K562 (cell line): ENCODE measurements at regions not wholly inside any gene's neighbourhood (a gene's known extent, or its start where the extent isn't known, plus 50 kb on each side); places are given as distances from the start of the nearest gene placed in this dataset.
A peak's percentile ranks its signal among the peaks of the same experiment; 100 is the strongest.

Experiments
- AFF1 ChIP-seq, 2 experiments: fragments of 450-650 bp; IDR thresholded peaks; 2 replicates each; pipeline ENCODE4 v1.6.1; 2018; ENCODE audit warnings: mild to moderate bottlenecking in 2 of 2, low read depth in 1 of 2; ENCODE audit not compliant: partially characterized antibody in 2 of 2
- ARID3A ChIP-seq: IDR thresholded peaks from 2 replicates; pipeline ENCODE4 v1.6.1; 2012; ENCODE audit warnings: low read depth, low read length, improper control_type of control experiment, borderline replicate concordance
- BRD4 ChIP-seq: fragments of 200-600 bp; sonication (generic); IDR thresholded peaks from 2 replicates; pipeline ENCODE4 v1.6.1; 2017; ENCODE audit warnings: inconsistent platforms
- E2F3 ChIP-seq: fragments of 250-450 bp; sonication (Bioruptor Pico); IDR thresholded peaks from 2 replicates; pipeline ENCODE4 v1.4.0; 2020; ENCODE audit warnings: mild to moderate bottlenecking
- ILF3 ChIP-seq: fragments of 450-650 bp; IDR thresholded peaks from 2 replicates; pipeline ENCODE4 v1.6.1; 2018; ENCODE audit warnings: antibody characterized with exemption, mild to moderate bottlenecking, moderate library complexity, borderline replicate concordance
- MNT ChIP-seq, 2 experiments: fragments of 450-650 bp; conservative IDR thresholded peaks; 2 replicates each; pipeline ENCODE4 v1.6.1; 2017; ENCODE audit warnings: mild to moderate bottlenecking in 2 of 2, moderate library complexity in 2 of 2
- MTA2 ChIP-seq: fragments of 450-650 bp; IDR thresholded peaks from 2 replicates; pipeline ENCODE4 v1.6.1; 2016; ENCODE audit warnings: low read depth
- PHTF2 ChIP-seq: fragments of 250-450 bp; sonication (Bioruptor Pico); IDR thresholded peaks from 2 replicates; pipeline ENCODE4 v1.5.0; 2021; ENCODE audit warnings: mild to moderate bottlenecking
- RB1 ChIP-seq: fragments of 450-650 bp; IDR thresholded peaks from 2 replicates; pipeline ENCODE4 v1.6.1; 2017; ENCODE audit warnings: low read depth, mild to moderate bottlenecking
- RFX7 ChIP-seq: fragments of 250-450 bp; sonication (Bioruptor Pico); IDR thresholded peaks from 2 replicates; pipeline ENCODE4 v1.5.1; 2021; ENCODE audit warnings: mild to moderate bottlenecking
- SPI1 ChIP-seq: IDR thresholded peaks from 2 replicates; pipeline ENCODE4 v1.6.1; 2011; ENCODE audit warnings: low read depth, low read length, control low read depth, borderline replicate concordance
- ZBTB49 ChIP-seq: sonication (generic); formaldehyde crosslinking; IDR thresholded peaks from 2 replicates; pipeline ENCODE4 v1.8.0; 2022; ENCODE audit warnings: missing genetic modification reagents, mild to moderate bottlenecking, borderline replicate concordance
- ZKSCAN3 ChIP-seq: fragments of 250-450 bp; sonication (Bioruptor Pico); IDR thresholded peaks from 2 replicates; pipeline ENCODE4 v1.4.0; 2020
- TF ChIP-seq, protein P1 (sequence below): fragments of 250-450 bp; sonication (Bioruptor Pico); IDR thresholded peaks from 2 replicates; pipeline ENCODE4 v1.4.0; 2020; ENCODE audit warnings: mild to moderate bottlenecking, moderate library complexity

DNA sequence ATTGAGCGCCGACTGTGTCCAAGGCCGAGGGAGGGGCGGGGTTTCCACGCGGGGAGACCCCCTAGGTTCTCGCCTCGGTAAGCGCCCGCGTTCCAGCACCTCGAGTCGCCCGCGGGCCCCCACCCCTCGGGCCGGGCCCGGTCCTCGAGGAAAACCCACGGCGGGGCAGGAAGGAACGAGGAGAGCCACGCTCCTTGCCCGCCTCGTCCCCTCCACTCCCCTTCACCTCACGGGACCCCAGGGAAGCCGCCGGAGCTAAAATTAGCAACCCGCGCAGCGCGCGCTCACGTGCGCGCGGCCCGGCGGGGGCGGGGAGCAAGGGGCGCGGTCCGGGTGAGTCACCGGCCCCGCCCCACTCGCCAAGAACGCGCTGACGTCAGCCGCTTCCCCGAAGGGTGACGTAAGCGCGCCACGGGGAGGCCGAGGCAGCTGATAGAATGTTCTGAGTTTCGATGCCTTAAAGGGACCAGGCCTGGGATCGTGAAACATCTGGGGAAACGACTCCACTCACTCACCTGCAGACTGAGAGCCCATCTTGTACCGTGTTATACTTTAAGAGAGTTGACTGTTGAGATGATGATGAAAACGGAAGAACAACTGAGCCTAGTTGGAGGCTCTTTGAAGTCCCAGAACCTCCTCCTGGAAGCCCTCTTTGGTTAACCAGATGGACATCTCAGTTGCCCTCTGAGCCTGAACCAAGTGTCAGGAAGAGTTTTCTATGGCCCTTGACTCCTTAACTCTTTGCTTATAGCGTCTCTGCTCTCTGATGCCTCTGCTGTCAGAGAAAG, 49.7 kb upstream of the ATF3 start (continued):
- TF ChIP-seq, protein P1, sequence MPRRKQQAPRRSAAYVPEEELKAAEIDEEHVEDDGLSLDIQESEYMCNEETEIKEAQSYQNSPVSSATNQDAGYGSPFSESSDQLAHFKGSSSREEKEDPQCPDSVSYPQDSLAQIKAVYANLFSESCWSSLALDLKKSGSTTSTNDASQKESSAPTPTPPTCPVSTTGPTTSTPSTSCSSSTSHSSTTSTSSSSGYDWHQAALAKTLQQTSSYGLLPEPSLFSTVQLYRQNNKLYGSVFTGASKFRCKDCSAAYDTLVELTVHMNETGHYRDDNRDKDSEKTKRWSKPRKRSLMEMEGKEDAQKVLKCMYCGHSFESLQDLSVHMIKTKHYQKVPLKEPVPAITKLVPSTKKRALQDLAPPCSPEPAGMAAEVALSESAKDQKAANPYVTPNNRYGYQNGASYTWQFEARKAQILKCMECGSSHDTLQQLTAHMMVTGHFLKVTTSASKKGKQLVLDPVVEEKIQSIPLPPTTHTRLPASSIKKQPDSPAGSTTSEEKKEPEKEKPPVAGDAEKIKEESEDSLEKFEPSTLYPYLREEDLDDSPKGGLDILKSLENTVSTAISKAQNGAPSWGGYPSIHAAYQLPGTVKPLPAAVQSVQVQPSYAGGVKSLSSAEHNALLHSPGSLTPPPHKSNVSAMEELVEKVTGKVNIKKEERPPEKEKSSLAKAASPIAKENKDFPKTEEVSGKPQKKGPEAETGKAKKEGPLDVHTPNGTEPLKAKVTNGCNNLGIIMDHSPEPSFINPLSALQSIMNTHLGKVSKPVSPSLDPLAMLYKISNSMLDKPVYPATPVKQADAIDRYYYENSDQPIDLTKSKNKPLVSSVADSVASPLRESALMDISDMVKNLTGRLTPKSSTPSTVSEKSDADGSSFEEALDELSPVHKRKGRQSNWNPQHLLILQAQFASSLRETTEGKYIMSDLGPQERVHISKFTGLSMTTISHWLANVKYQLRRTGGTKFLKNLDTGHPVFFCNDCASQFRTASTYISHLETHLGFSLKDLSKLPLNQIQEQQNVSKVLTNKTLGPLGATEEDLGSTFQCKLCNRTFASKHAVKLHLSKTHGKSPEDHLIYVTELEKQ: no peak
- TF ChIP-seq PHTF2 (CRISPR knock-in tag): no peak
- TF ChIP-seq AFF1 (IDR thresholded peaks at IDR 0.05; ENCODE audit: low read depth in 1 of 2, partially characterized antibody in 2 of 2): peak in 1 of 2 experiments; percentile 33
- TF ChIP-seq ARID3A: 0 out of 2 replicates have a peak, but pooled peaks have one; percentile 12
- TF ChIP-seq ILF3: no peak
- TF ChIP-seq SPI1: no peak
- TF ChIP-seq BRD4: peak; percentile 52
- no peak for TF ChIP-seq ZBTB49 (CRISPR knock-in tag)
- peak; percentile 92 for TF ChIP-seq RB1
- peak; percentile 86 to 94 for TF ChIP-seq MNT (conservative IDR thresholded peaks at IDR 0.05)
- no peak for TF ChIP-seq ZKSCAN3 (CRISPR knock-in tag)
- peak; percentile 35; the same call in 1 of the 2 replicates for TF ChIP-seq E2F3 (CRISPR knock-in tag)
- no peak for TF ChIP-seq RFX7 (CRISPR knock-in tag)
- no peak for TF ChIP-seq MTA2
